Fibroblast of lung (primary cell): ENCODE measurements at regions not wholly inside any gene's neighbourhood (a gene's known extent, or its start where the extent isn't known, plus 50 kb on each side); places are given as distances from the start of the nearest gene placed in this dataset.

Source experiments
- EZH2 ChIP-seq: IDR thresholded peaks from 2 replicates; pipeline ENCODE4 v1.5.1; 2012; ENCODE audit warnings: low read length, control low read depth, mild to moderate bottlenecking; ENCODE audit errors: missing control alignments
- TF ChIP-seq, protein P1 (sequence below), 2 donors: IDR thresholded peaks in 1 of 2; conservative IDR thresholded peaks in 1 of 2; 1 replicate in 1 of 2; 2 replicates in 1 of 2; pipeline ENCODE4 v1.5.1; 2011 to 2012; ENCODE audit warnings: low read length in 2 of 2, control low read depth in 1 of 2, inconsistent platforms in 1 of 2, low read depth in 1 of 2, mild to moderate bottlenecking in 1 of 2

DNA sequence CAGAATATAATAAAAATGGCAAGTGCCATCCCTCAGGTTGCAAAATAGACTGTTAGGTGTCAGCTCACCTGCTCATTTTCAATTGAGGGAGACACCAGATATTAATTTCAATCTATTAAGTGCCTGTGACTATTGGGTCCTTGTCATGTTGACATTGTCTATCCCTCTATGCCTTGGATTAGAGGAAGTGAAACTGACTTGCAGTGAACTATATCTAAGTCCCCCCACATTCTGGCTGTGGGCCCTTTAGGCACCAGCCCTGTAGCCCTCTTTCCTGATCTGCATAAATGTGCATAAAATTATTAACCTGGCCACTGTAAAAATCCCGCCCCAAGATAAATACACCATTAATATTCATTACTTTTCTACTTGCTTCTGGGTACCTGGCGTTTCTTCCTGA, 293.0 kb upstream of the CLNK start:
- TF ChIP-seq, protein P1, sequence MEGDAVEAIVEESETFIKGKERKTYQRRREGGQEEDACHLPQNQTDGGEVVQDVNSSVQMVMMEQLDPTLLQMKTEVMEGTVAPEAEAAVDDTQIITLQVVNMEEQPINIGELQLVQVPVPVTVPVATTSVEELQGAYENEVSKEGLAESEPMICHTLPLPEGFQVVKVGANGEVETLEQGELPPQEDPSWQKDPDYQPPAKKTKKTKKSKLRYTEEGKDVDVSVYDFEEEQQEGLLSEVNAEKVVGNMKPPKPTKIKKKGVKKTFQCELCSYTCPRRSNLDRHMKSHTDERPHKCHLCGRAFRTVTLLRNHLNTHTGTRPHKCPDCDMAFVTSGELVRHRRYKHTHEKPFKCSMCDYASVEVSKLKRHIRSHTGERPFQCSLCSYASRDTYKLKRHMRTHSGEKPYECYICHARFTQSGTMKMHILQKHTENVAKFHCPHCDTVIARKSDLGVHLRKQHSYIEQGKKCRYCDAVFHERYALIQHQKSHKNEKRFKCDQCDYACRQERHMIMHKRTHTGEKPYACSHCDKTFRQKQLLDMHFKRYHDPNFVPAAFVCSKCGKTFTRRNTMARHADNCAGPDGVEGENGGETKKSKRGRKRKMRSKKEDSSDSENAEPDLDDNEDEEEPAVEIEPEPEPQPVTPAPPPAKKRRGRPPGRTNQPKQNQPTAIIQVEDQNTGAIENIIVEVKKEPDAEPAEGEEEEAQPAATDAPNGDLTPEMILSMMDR (conservative IDR thresholded peaks at IDR 0.05 in 1 of 2, IDR thresholded peaks at IDR 0.05 in 1 of 2; ENCODE audit: low read depth in 1 of 2, low read length in 2 of 2): no peak
- TF ChIP-seq EZH2: no peak
